NCI-H526 treated with DMSO at 0.1 percent for 48 hours (cell line): ENCODE measurements at regions not wholly inside any gene's neighbourhood (a gene's known extent, or its start where the extent isn't known, plus 50 kb on each side); places are given as distances from the start of the nearest gene placed in this dataset.
"Not testable (repeated sequence)": the region's sequence is repeated elsewhere in the genome, so short reads cannot be mapped to it uniquely, and the experiment has no call there.

Source experiments
- DNase-seq: peaks from one replicate; lab custom pipeline; 2025; lab: John Stamatoyannopoulos, UW

DNA sequence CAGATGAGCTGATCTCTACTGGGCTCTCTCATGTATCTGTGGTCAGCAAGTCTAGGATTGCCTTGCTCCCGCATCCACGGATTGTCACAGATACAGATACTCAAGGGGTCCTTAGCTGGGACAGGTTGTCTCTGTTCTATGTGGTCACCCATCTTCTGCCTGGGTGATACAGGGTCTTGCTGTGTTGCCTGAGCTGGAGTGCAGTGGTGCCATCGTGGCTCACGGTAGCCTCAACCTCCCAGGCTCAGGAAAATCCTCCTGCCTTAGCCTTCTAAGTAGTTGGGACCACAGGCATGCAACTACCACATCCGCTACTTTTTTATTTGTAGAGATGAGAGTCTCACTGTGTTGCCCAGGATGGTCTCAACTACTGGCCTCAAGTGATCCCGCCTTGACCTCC, 72.5 kb upstream of the ZNF217 start:
- no peak for DNase-seq

DNA sequence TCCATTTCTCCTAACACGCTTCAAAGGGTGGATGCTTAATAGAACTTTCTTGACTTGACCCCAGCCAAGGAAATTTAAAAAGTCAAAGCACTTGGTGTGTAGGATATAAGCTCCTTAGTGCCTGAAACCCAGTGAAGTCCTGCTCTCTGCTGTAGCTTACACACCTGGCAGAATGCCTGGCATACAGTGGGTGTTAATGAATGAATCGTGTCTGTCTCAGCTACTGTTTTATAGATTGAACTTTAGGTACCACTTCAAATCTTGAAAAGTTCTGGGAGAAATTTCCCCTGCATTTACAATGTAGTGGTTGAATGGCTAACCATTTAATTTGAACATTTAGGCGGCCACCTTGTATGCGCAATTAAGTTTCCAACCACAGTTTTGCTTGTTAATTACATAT, 70.5 kb upstream of the ZNF217 start:
- DNase-seq = no peak

DNA sequence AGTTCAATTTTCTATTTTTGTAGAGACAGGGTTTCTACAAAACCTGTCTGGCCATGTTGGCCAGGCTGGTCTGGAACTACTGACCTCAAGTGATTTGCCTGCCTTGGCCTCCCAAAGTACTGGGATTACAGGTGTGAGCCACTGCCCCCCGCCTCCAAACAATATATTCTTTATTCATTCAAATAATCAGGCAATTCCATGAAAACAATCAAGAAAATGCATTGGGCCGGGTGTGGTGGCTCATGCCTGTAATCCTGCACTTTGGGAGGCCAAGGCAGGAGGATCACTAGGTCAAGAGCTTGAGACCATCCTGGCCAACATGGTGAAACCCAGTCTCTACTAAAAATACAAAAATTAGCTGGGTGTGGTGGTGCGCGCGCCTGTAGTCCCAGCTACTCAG, 69.9 kb upstream of the ZNF217 start:
- not testable (repeated sequence) for DNase-seq

DNA sequence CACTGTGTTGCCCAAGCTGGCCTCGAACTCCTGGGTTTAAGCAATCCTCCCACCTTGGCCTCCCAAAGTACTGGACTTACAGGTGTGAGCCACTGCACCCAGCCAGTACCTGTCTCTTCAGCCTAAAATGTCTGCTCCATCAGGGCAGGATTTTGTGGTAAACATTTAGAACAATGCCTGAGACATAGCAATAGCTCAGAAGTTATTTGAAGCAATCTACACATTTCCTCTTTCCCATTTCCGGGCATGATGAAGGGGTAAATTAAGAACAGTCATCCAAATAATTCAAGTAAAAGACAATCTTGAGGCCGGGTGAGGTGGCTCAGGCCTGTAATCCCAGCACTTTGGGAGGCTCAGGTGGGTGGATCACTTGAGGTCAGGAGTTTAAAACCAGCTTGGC, 69.0 kb upstream of the ZNF217 start:
- DNase-seq = no peak

DNA sequence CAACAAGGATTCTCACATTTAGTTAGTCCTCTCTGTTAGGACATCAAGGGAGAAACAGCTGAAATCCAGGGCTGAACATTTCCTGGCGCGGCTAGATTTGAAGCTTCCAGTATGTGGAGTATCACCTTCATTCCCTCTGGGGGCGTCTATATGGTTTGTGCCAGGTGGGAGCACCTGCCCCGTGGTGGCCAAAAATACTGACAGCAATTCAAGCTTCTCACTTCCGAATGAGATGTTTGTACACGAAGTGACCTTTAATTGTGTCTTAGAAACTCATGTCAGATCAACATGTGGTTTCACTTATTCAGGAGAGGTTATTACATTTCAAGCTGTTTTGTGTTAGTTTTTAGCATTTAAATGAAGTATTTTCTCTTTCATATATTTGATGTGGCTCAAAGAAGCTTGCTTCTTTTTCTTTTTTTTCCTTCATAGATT, 67.3 kb upstream of the ZNF217 start:
- no peak for DNase-seq

DNA sequence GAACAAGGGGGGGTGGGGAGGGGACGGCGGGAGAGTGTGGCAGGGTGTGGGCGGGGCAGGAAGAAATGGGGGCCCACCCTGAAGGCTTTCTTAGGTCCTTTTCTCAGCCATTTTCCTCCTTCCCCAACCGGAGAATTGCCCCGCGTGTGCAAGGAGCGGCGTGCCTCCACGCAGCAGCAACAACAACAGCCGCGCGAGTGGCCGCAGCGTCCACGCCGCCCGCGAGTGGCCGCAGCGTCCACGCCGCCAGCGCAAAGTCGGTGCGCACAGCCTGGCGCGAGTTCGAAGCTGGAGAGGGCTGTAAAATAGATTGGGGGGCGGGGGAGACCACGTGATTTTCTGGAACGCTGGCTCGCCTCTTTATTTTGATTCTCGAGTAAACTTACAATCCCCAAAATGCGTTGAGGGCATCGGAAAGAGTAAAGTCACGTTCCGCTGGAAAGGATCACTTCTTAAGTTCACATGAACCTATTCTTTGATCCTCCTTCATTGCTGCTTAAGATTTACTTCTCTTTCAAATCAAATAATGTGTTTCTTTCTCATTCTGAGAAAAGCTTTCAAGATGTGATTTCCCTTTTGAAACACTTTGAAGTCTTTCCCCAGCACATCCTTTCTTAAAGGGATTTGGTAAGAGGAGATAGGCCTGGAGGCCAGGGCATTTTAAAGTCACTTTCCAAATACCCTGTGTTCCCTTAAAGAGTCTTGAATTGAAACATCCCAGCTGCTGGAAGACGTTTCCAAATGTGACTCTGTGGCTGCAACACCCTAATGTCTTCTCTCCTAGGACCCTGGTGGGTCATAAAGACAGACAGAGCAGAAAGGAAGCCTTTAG, 66.7 kb upstream of the ZNF217 start:
- no peak for DNase-seq

DNA sequence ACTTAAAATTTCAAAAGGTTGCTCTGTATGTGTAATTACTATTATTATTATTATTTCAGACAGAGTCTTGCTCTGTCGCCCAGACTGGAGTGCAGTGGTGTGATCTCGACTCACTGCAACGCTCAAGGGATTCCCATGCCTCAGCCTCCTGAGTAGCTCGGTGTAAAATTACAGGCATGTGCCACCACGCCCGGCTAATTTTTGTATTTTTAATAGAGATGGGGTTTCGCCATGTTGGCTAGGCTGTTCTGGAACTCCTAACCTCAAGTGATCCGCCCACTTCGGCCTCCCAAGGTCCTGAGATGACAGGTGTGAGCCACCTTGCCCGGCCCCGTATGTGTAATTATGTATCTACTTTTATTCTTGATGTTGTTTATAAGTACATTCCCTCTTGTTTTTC, 65.3 kb upstream of the ZNF217 start:
- no peak for DNase-seq

DNA sequence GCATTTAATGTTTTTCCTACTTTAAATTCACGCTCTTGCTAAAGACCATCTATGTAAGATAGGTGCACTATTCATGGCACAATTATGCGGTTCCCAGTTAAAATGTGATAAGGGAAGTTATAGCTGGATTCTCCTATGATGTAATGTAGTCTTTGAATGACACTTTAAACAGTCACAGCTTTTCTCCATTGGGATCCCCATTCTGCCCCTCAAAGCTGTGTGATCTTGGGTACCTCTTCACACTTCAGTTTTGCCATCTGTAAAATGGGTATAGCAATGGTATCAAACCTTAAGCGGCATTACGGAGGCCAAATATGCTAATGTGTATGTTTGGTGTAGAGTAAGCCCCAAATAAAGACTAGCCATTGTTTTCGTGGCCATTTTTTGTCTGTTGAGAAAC, 64.7 kb upstream of the ZNF217 start:
- no peak for DNase-seq

DNA sequence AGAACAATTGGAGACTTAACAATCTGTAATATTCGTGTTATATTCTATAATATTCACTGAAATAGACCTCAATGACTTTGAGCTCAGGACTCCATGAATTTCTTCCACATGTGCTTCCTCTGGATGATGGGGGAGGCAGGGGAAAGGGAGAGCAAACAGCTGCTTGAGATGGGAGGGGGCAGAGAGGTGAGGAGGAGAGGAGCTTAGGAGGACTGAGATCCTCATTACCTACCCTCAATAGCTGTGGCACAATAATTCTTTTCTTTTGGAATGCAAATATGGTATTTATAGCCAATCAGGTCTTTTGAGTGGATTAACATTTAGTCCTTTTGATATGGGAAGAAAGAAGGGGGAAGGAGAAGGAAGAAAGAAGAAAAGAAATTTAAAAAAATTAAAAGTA, 64.1 kb upstream of the ZNF217 start:
- DNase-seq = no peak

DNA sequence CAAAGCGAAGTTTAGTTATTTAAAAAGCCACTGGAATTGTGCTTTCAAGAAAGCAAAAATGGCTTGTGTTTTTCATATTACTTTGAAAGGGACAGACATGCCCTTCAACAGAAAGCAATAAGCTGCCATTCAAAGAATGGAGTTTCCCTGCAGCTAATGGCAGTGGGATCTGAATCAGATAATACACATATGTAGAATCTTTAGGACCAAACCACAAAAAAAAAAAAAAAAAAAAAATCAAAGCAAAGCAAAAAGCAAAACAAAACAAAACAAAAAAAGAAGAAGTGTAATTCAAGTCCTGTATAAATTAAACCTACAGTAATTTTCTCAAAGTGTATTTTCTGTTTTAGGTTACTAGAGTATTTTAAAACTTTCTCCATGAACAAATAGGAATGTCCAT, 63.6 kb upstream of the ZNF217 start:
- DNase-seq = no peak

DNA sequence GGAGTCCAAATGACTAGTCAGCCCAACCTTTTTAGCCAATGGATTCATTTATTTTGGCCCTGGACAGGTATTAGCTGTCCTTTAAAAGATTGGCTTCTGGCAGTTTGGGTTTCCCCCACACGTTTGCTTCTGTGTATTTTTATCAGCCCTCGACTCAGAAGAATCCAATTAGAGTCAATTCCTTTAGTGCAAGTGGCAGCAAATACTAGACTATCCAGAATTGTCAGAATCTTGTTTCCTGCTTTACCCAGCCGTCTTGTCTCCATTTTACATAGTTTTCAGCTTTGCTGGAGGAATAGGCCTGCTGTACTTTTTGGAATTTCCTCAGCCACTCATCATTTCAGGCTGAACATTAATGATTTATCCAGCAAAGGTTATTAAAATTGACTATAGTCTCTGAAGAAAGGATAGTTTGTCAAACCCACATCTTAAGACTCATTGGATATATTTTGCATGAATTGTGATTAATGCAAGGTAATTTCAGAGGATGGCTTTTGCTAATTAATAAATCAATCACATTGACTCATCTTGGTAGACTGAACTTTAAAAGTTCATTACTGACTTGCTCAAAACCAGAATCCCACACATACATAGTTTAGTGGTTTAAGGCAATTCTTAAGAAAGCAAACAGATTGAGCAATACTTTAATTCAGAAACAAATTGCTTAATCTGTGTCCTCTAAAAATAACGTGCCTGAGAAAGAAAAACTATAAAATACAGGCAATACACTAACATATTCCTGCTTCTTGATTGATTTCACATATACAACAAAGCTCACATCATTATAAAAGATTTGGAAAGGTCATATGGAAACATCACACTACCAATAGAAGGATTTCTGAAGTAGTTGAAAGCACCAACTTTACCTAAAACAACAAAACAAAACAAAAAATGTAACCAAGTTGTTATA, 62.9 kb upstream of the ZNF217 start:
- no peak for DNase-seq

DNA sequence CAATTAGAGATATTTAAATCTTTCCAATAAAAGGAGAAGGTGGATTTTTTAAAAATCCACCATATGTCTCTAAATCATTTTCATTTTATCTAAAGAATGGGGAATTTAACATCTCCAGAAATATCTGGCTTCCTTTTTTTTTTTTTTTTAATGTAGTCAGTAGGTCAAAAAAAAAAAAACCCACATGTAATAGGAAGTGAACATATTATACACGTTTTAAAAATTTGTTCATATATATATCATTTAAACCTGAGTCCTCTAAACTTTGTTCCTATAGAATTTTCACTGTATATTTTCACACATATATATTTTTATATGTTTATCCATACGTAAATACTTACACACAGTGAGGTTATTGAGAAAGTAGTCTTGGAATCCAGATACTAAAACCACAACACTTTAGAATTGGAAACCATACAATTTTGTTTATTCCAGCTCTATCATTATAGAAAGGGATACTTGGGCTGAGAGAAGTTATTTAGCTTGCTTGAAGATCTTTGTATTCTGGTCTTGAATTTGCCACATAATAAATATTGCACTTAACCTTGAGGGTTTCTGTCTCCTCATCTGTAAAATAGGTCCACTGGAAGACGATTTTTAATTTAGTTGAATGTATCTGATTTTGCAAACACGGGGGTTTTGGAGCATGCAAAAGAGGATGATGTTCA, 62.1 kb upstream of the ZNF217 start:
- no peak for DNase-seq

DNA sequence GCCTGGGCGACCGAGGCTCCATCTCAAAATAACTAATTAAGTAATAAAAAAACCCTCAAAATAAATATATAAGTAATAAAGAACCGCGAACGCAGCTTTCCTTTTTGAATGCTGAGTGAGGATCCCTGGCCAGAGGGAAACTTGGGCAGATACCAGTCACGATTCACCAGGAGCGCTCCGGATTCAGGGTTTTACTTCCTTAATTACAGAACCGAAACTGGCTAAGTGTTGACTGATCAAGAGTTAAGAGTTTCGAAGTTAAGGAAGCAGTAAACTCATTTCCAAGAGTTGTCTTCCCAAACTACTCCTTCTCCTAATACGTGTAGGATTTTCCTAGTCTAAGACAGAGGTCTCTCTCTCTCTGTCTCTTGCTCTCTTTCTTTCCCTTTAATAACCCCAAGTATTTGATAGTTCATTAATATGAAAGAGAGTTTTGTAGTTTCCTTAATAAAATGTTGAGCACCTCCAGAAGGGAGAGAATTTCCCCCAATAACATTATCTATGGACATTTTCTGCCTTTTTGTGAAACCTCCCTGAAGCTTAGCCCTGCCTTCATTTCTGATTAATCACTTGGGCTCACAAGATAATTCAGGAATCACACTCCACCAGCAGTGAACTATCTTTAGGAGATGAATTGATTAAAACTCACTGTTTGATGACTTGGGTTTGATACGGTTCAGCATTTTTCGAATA, 61.4 kb upstream of the ZNF217 start:
- DNase-seq = no peak

DNA sequence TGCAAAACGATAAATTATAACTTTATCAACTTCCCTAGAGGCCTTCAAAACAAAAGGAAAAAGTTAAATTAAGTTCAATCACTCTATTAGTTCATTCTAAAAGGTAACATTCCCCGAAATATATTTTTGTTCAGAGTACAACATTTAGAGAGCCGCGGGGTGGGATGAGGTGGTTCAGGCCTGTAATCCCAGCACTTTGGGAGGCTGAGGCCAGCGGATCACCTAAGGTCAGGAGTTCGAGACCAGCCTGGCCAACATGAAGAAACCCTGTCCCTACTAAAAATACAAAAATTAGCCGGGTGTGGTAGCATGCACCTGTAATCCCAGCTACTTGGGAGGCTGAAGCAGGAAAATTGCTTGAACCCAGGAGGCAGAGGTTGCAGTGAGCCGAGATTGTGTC, 60.9 kb upstream of the ZNF217 start:
- DNase-seq = not testable (repeated sequence)

DNA sequence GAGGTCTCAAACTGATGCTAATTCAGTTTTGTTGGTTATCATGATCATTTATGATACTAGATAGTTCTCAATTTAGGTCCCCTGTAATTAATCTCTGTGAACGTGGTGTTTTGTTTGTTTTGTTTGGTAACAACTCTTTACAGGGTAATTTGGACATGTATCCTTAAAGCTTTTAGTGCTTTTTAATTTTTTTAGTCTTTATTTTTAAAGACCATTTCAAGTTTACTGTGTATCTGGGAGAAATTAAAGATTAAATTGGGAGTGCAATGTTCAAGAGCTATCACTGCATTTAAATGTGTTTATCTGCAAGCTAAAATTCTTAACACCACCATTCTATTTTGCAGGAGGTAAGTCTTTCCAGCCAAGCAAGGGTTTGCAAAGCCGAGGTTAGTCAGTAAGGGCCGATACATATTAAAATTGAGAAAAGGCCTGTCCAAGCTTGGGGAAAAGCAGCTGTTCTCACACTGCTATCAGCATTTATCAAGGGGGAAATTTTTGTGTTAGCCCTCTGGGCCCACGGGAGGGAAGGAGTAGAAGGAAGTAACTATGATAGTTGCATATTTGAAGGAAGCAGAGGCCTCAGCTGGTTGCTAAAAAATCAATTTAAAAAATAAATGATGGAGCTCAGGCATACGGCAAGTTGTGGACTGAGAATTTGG, 59.3 kb upstream of the ZNF217 start:
- no peak for DNase-seq

DNA sequence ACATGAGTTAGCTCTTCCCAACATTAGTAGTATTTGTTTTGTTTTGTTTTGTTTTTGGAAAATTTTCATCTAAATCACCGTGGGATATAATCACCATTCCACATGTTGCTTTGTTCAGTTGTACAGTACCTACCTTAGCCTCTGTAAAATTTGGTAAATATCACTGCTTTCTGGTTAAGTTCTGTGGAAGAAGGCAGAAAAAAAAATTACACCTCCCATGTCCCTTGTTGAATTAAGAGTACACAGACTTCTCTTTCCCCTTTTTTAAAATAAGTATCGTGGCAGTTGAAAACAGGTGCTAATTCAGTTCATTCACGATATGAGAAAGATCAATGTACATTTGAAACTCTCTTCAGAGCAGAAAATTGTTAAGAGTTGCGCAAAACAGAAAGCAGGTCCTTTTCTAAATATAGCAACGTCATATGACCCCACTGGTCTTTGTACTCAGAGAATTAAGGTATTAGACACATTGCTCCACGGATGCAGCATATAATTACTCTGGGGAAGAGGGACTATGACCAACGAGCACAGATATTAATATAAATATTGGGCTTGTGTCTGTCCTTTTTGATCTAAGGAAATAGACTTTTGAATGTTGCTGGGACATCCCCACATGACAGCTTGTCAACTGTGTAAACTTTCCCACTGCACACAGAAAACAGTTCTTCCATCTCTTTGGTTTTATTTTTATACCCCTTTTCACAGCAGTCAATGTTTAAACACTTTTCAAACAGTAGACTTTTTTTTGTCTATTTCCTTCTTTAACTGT, 58.6 kb upstream of the ZNF217 start:
- no peak for DNase-seq

DNA sequence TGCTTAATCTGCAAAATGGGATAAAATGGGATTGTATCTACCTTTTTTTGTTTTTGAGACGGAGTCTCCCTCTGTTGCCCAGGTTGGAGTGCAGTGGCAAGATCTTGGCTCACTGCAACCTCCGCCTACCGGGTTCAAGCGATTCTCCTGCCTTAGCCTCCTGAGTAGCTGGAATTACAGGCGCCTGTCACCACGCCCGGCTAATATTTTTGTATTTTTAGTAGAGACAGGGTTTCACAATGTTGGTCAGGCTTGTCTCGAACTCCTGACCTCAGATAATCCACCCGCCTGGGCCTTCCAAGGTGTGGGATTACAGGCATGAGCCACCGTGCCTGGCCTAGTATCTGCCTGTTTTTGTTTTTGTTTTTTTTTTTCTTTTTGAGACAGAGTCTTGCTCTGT, 55.9 kb upstream of the ZNF217 start:
- DNase-seq = not testable (repeated sequence)

DNA sequence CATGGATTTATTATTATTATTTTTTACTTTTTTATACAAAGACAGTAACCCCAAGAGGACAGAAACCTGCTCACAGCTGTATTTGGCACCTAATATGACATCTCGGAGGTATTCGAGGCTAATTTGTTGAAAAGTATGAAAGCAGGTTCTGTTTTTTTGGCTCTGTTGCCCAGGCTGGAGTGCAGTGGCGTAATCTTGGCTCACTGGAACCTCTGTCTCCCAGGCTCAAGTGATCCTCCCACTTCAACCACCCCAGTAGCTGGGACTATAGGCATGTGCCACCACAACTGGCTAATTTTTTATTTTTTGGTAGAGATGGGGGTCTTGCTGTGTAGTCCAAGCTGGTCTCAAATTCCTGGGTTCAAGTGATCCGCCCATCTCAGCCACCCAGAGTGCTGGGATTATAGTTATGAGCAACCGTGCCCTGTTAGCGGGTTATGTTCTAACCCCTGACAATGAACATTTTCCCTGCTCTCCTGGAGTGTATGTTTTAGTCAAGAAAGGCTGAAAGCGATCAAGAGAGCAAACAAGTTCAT, 53.7 kb upstream of the ZNF217 start:
- no peak for DNase-seq

DNA sequence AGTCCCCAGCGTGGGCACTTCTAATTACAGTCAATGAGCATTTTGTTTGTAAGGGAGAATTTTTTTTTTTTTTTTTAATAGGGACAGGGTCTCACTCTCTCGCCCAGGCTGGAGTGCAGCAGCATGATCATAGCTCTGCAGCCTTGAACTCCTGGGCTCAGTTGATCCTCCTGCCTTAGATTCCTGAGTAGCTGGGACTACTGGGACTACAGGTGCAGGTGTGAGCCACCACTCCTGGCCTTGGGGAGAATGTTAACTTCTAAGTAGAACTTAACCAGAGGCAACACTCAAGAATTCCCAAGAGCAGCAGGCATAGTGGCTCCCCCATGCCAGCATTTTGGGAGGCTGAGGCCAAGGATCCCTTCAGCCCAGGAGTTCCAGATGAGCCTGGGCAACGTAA, 52.9 kb upstream of the ZNF217 start:
- DNase-seq = no peak

DNA sequence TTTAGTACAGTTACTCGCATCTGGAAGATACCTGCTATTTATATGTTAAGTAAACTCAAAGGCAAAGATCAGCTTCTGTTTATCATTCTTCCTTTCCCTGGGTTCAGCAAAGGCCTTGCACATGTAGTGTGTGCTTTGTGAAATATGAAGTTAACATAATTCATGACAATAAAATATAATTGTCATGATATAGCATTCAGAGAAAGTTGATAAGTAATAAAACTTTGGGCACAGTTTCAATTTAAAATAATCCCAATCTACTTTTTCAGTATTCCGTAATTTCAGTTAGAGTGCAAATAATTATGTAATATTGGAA, 51.9 kb upstream of the ZNF217 start:
- DNase-seq = no peak

DNA sequence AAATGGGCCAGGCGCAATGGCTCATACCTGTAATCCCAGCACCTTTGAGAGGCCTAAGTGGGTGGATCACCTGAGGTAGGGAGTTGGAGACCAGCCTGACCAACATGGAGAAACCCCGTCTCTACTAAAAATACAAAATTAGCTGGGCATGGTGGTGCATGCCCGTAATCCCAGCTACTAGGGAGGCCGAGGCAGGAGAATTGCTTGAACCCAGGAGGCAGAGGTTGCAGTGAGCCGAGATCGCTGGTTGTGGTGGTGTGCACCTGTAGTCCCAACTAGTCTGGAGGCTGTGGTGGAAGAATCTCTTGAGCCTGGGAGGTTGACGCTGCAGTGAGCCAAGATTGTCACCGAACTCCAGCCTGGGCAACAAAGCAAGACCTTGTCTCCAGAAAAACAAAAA, 50.5 kb upstream of the ZNF217 start:
- DNase-seq = not testable (repeated sequence)
